Mesendoderm (in vitro differentiated cells): ENCODE measurements at regions not wholly inside any gene's neighbourhood (a gene's known extent, or its start where the extent isn't known, plus 50 kb on each side); places are given as distances from the start of the nearest gene placed in this dataset.

Experiments
- DNase-seq: peaks from one replicate; pipeline ENCODE4 v3.0.0; 2013
- H2AK5ac ChIP-seq: 2 replicates; pipeline ENCODE4 v1.6.1; 2013; ENCODE audit warnings: low read length, inconsistent platforms
- H2BK120ac ChIP-seq: 2 replicates; pipeline ENCODE4 v1.6.1; 2013; ENCODE audit warnings: low read depth, mild to moderate bottlenecking, low read length, moderate library complexity, mixed read lengths
- H2BK15ac ChIP-seq: replicated peaks from 2 replicates; pipeline ENCODE4 v1.6.1; 2013; ENCODE audit warnings: low read depth, mild to moderate bottlenecking, moderate library complexity
- H2BK5ac ChIP-seq: 2 replicates; pipeline ENCODE4 v1.6.1; 2013; ENCODE audit warnings: low read length, inconsistent platforms
- H3K18ac ChIP-seq: 2 replicates; pipeline ENCODE4 v1.6.1; 2013; ENCODE audit warnings: mild to moderate bottlenecking, low read length, mixed read lengths
- H3K23ac ChIP-seq: one replicate; pipeline ENCODE4 v1.6.1; 2013; ENCODE audit warnings: low read length
- H3K27ac ChIP-seq: 2 replicates; pipeline ENCODE4 v1.5.1; 2013; ENCODE audit warnings: low read depth, mild to moderate bottlenecking, inconsistent platforms, low read length, moderate library complexity
- H3K27me3 ChIP-seq: 2 replicates; pipeline ENCODE4 v1.6.1; 2013; ENCODE audit warnings: low read length, control low read depth, mild to moderate bottlenecking, inconsistent platforms; ENCODE audit not compliant: insufficient read depth, poor library complexity
- H3K36me3 ChIP-seq: 2 replicates; pipeline ENCODE4 v1.6.1; 2013; ENCODE audit warnings: low read length, inconsistent platforms; ENCODE audit not compliant: control insufficient read depth, insufficient read depth
- H3K4ac ChIP-seq: one replicate; pipeline ENCODE4 v1.6.1; 2013; ENCODE audit warnings: low read depth, mild to moderate bottlenecking, low read length, moderate library complexity
- H3K4me1 ChIP-seq: 2 replicates; pipeline ENCODE4 v1.6.1; 2013; ENCODE audit warnings: low read depth, low read length, inconsistent platforms; ENCODE audit not compliant: control insufficient read depth
- H3K4me2 ChIP-seq: 2 replicates; pipeline ENCODE4 v1.6.1; 2013; ENCODE audit warnings: low read length
- H3K4me3 ChIP-seq: 2 replicates; pipeline ENCODE4 v1.5.1; 2013; ENCODE audit warnings: mild to moderate bottlenecking, low read length
- H3K56ac ChIP-seq: one replicate; pipeline ENCODE4 v1.6.1; 2013; ENCODE audit warnings: low read length
- H3K79me1 ChIP-seq: 2 replicates; pipeline ENCODE4 v1.6.1; 2013; ENCODE audit warnings: low read length, inconsistent platforms
- H3K79me2 ChIP-seq: 2 replicates; pipeline ENCODE4 v1.6.1; 2013; ENCODE audit warnings: mild to moderate bottlenecking, low read length; ENCODE audit not compliant: control insufficient read depth, insufficient read depth
- H3K9ac ChIP-seq: 2 replicates; pipeline ENCODE4 v1.6.1; 2013; ENCODE audit warnings: low read length, inconsistent platforms
- H4K5ac ChIP-seq: one replicate; pipeline ENCODE4 v1.6.1; 2013; ENCODE audit warnings: low read length
- H4K8ac ChIP-seq: one replicate; pipeline ENCODE4 v1.6.1; 2013; ENCODE audit warnings: low read depth, mild to moderate bottlenecking, control low read depth, low read length, moderate library complexity
- WGBS: extraction: QIAGEN DNeasy Blood & Tissue Kit; methylation state at CpG from one replicate; pipeline ENCODE4 v1.1.7; 2013; ENCODE audit warnings: low lambda C conversion rate, missing lambda C conversion rate; ENCODE audit not compliant: insufficient coverage; ENCODE audit errors: extremely low coverage; 5-methylcytosine and 5-hydroxymethylcytosine counted together

GRCh38 chr6:12585497-12585958 lies 131.0 kb upstream of the PHACTR1 start:
- no CpG with 5 or more reads among the region's 12 CpGs for WGBS

GRCh38 chr6:12586721-12587480 lies 129.7 kb upstream of the PHACTR1 start:
- no peak overlapping the region for H3K4me3 ChIP-seq
- H2BK15ac ChIP-seq, result no peak overlapping the region
- no peak overlapping the region for H4K5ac ChIP-seq
- no peak overlapping the region for H3K23ac ChIP-seq
- no peak overlapping the region for H3K18ac ChIP-seq
- no peaks in the 10 kb centered on the region for H3K79me2 ChIP-seq
- H3K27me3 ChIP-seq, result no peaks in the 10 kb centered on the region
- H3K56ac ChIP-seq, result no peak overlapping the region
- H3K4me2 ChIP-seq, result no peak overlapping the region
- no peak overlapping the region for H2BK5ac ChIP-seq
- DNase-seq, result no peak
- H2AK5ac ChIP-seq, result no peak overlapping the region
- no peak overlapping the region for H2BK120ac ChIP-seq
- H3K4ac ChIP-seq, result no peak overlapping the region
- H4K8ac ChIP-seq, result no peak overlapping the region
- no peaks in the 10 kb centered on the region for H3K4me1 ChIP-seq
- H3K79me1 ChIP-seq, result no peaks in the 10 kb centered on the region
- H3K9ac ChIP-seq, result no peak overlapping the region
- H3K27ac ChIP-seq, result no peak overlapping the region
- H3K36me3 ChIP-seq, result no peaks in the 10 kb centered on the region
- no CpG with 5 or more reads among the region's 9 CpGs for WGBS

More at GRCh38 chr6:12585497-12585958, 131.0 kb upstream of the PHACTR1 start:
- no peaks in the 10 kb centered on the region for H3K4me1 ChIP-seq
- H4K8ac ChIP-seq, result no peak overlapping the region
- no peaks in the 10 kb centered on the region for H3K79me1 ChIP-seq
- DNase-seq, result no peak
- H2BK120ac ChIP-seq, result no peak overlapping the region
- no peak overlapping the region for H3K4me3 ChIP-seq
- no peak overlapping the region for H3K9ac ChIP-seq
- H3K23ac ChIP-seq, result no peak overlapping the region
- no peak overlapping the region for H4K5ac ChIP-seq
- peak overlapping the region; percentile 44 for H2AK5ac ChIP-seq
- H3K27ac ChIP-seq, result no peak overlapping the region
- H3K18ac ChIP-seq, result no peak overlapping the region
- H3K4ac ChIP-seq, result no peak overlapping the region
- H2BK15ac ChIP-seq, result no peak overlapping the region
- no peak overlapping the region for H3K4me2 ChIP-seq
- peak overlapping the region; percentile 35 for H2BK5ac ChIP-seq
- no peak overlapping the region for H3K56ac ChIP-seq
- no peaks in the 10 kb centered on the region for H3K79me2 ChIP-seq
- no peaks in the 10 kb centered on the region for H3K27me3 ChIP-seq
- no peaks in the 10 kb centered on the region for H3K36me3 ChIP-seq

- Histone ChIP-seq H2BK5ac (no peak overlapping the region), H4K5ac (no peak overlapping the region), H3K4ac (no peak overlapping the region), H3K4me2 (no peak overlapping the region), H4K8ac (no peak overlapping the region), H3K27ac (no peak overlapping the region), H3K79me2 (no peaks in the 10 kb centered on the region), H3K79me1 (no peaks in the 10 kb centered on the region), H3K56ac (no peak overlapping the region), H3K23ac (no peak overlapping the region), H2AK5ac (no peak overlapping the region), H2BK15ac (no peak overlapping the region), H3K9ac (no peak overlapping the region), H3K4me1 (peaks cover 3% of the 10 kb centered on the region), H2BK120ac (no peak overlapping the region), H3K27me3 (no peaks in the 10 kb centered on the region), H3K4me3 (no peak overlapping the region), H3K18ac (no peak overlapping the region), H3K36me3 (no peaks in the 10 kb centered on the region)
- WGBS, result no CpG with 5 or more reads among the region's 2 CpGs
- no peak for DNase-seq
Observed at GRCh38 chr6:12590901-12591300, 125.7 kb upstream of the PHACTR1 start.

GRCh38 chr6:12592634-12593033 lies 123.9 kb upstream of the PHACTR1 start:
- Histone ChIP-seq H2AK5ac (no peak overlapping the region), H3K4me1 (peaks cover 3% of the 10 kb centered on the region), H3K27ac (no peak overlapping the region), H3K18ac (no peak overlapping the region), H4K8ac (no peak overlapping the region), H3K79me2 (no peaks in the 10 kb centered on the region), H2BK15ac (no peak overlapping the region), H2BK120ac (no peak overlapping the region), H3K4me2 (no peak overlapping the region), H3K4ac (no peak overlapping the region), H2BK5ac (no peak overlapping the region), H4K5ac (no peak overlapping the region), H3K4me3 (no peak overlapping the region), H3K27me3 (no peaks in the 10 kb centered on the region), H3K36me3 (no peaks in the 10 kb centered on the region), H3K56ac (no peak overlapping the region), H3K23ac (no peak overlapping the region), H3K9ac (no peak overlapping the region), H3K79me1 (no peaks in the 10 kb centered on the region)
- WGBS, result no CpG with 5 or more reads among the region's 4 CpGs
- peak; percentile 93 for DNase-seq

GRCh38 chr6:12593771-12594529 lies 122.6 kb upstream of the PHACTR1 start:
- Histone ChIP-seq H3K18ac (no peak overlapping the region), H3K23ac (no peak overlapping the region), H4K5ac (no peak overlapping the region), H3K27ac (no peak overlapping the region), H4K8ac (no peak overlapping the region), H3K4me3 (no peak overlapping the region), H2BK15ac (no peak overlapping the region), H3K56ac (no peak overlapping the region), H3K4me2 (no peak overlapping the region), H2BK5ac (no peak overlapping the region), H3K36me3 (no peaks in the 10 kb centered on the region), H3K4me1 (peaks cover 3% of the 10 kb centered on the region), H3K9ac (no peak overlapping the region), H3K4ac (no peak overlapping the region), H3K79me1 (no peaks in the 10 kb centered on the region), H2AK5ac (no peak overlapping the region), H2BK120ac (peak overlapping the region; percentile 29), H3K79me2 (no peaks in the 10 kb centered on the region), H3K27me3 (no peaks in the 10 kb centered on the region)
- WGBS, result no CpG with 5 or more reads among the region's 12 CpGs
- no peak for DNase-seq
